ENCODE measurements at regions not wholly inside any gene's neighbourhood (a gene's known extent, or its start where the extent isn't known, plus 50 kb on each side); places are given as distances from the start of the nearest gene placed in this dataset.

DNA sequence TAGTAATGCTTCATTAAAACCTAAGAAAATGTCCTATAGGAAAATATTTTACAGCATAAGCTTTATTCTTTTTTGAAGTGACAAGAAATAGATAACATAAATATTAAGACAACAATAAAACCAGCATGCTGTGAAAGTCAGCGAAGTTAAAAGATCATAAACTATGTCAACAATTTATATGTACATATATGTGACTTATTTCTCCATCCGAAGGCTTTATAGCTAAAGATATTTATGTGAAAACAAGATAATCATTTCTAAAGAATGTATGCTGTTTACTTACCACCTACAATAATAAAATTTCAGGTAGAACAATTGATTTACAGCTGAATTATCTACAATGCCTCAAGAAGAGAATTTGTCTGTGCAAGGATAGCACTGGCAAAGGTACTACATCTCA lies 283.4 kb downstream of the CRPPA start:
- POLR2A ChIA-PET (ENCODE audit: unreplicated experiment): interaction anchor here (0.6 kb wide), 1 partner anchor 208 kb away, joined by 4 read pairs; no protein-coding TSS in a partner anchor
- H3K4me1 ChIP-seq (ENCODE audit: control insufficient read depth, insufficient read depth, low read length): no peaks in the 10 kb centered on the region
- in situ Hi-C loops (cut with MboI; ENCODE audit: low sequenced_read_pairs): no loop called here

More for the DNA sequence above, 283.4 kb downstream of the CRPPA start:
- Histone ChIP-seq H4K20me1 (ENCODE audit: insufficient read depth, low read length) (no peaks in the 10 kb centered on the region), H3K79me1 (ENCODE audit: low read depth in 1 of 2, low read length in 2 of 2) (no peaks in the 10 kb centered on the region), H3K4me2 (ENCODE audit: low read depth, low read length) (no peak overlapping the region), H3K56ac (ENCODE audit: extremely low read depth, insufficient read depth, low read length) (no peak overlapping the region), H2BK15ac (ENCODE audit: low read depth, low read length) (no peak overlapping the region), H2AK5ac (ENCODE audit: low read depth, low read length) (no peak overlapping the region), H2BK20ac (ENCODE audit: low read depth, low read length) (no peak overlapping the region), H3K23ac (ENCODE audit: low read depth, low read length) (no peak overlapping the region), H3K18ac (ENCODE audit: low read depth, low read length) (no peak overlapping the region), H2AK9ac (replicated peaks; ENCODE audit: low read depth, low read length, poor library complexity) (no peak overlapping the region), H4K91ac (ENCODE audit: insufficient read depth, low read depth, low read length) (no peak overlapping the region), H3K9me1 (ENCODE audit: insufficient read depth, low read length) (no peaks in the 10 kb centered on the region), H3K27ac (ENCODE audit: insufficient read depth, low read length) (no peak overlapping the region), H4K5ac (ENCODE audit: low read depth, low read length) (no peak overlapping the region), H3K9ac (ENCODE audit: low read depth, low read length) (no peak overlapping the region), H4K8ac (ENCODE audit: low read depth in 2 of 2, low read length in 2 of 2) (no peak overlapping the region), H3K36me3 (ENCODE audit: control insufficient read depth, insufficient read depth, low read length) (no peaks in the 10 kb centered on the region), H3K27me3 (ENCODE audit: control insufficient read depth, insufficient read depth, low read length) (no peaks in the 10 kb centered on the region), H3K14ac (replicated peaks; ENCODE audit: low read depth, low read length) (no peak overlapping the region), H3K4me3 (ENCODE audit: insufficient read depth, low read depth, low read length) (no peak overlapping the region), H2AFZ (replicated peaks; ENCODE audit: low read length, poor library complexity) (no peak overlapping the region), H2BK120ac (ENCODE audit: low read depth, low read length) (no peak overlapping the region), H2BK5ac (ENCODE audit: low read depth, low read length, poor library complexity, severe bottlenecking) (no peak overlapping the region), H3K4ac (ENCODE audit: low read depth, low read length) (no peak overlapping the region), H3K9me3 (ENCODE audit: control insufficient read depth, insufficient read depth, low read length) (no peaks in the 10 kb centered on the region)
- CTCF ChIA-PET: no interaction called here
- ATAC-seq (ENCODE audit: low read depth): no peak
- WGBS, 2 experiments (ENCODE audit: extremely low coverage in 2 of 2, insufficient read length in 1 of 2): no CpG with 5 or more reads among the region's 2 CpGs
- DNase-seq: no peak
- intact Hi-C loops (cut with micrococcal nuclease) (no loop called here), dilution Hi-C loops (cut with HindIII; ENCODE audit: low sequenced_read_pairs, unreplicated experiment) (no loop called here)
- no TSS peak for BruUV-seq (replicated peaks)
- no peak for TF ChIP-seq MAFK (IDR thresholded peaks at IDR 0.05; ENCODE audit: low read depth, low read length)
- no peak for TF ChIP-seq MXI1 (IDR thresholded peaks at IDR 0.05; ENCODE audit: borderline replicate concordance, low read depth, low read length)
- no peak for TF ChIP-seq CEBPB (IDR thresholded peaks at IDR 0.05; ENCODE audit: low read depth, low read length)
- TF ChIP-seq RFX5 (IDR thresholded peaks at IDR 0.05; ENCODE audit: low read depth, low read length): no peak
- TF ChIP-seq, protein P1, sequence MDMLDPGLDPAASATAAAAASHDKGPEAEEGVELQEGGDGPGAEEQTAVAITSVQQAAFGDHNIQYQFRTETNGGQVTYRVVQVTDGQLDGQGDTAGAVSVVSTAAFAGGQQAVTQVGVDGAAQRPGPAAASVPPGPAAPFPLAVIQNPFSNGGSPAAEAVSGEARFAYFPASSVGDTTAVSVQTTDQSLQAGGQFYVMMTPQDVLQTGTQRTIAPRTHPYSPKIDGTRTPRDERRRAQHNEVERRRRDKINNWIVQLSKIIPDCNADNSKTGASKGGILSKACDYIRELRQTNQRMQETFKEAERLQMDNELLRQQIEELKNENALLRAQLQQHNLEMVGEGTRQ (IDR thresholded peaks at IDR 0.05; ENCODE audit: low read depth, low read length): no peak
- TF ChIP-seq, protein P2, sequence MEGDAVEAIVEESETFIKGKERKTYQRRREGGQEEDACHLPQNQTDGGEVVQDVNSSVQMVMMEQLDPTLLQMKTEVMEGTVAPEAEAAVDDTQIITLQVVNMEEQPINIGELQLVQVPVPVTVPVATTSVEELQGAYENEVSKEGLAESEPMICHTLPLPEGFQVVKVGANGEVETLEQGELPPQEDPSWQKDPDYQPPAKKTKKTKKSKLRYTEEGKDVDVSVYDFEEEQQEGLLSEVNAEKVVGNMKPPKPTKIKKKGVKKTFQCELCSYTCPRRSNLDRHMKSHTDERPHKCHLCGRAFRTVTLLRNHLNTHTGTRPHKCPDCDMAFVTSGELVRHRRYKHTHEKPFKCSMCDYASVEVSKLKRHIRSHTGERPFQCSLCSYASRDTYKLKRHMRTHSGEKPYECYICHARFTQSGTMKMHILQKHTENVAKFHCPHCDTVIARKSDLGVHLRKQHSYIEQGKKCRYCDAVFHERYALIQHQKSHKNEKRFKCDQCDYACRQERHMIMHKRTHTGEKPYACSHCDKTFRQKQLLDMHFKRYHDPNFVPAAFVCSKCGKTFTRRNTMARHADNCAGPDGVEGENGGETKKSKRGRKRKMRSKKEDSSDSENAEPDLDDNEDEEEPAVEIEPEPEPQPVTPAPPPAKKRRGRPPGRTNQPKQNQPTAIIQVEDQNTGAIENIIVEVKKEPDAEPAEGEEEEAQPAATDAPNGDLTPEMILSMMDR (conservative IDR thresholded peaks at IDR 0.05; ENCODE audit: low read depth, low read length): no peak
- no peak for TF ChIP-seq CHD1 (IDR thresholded peaks at IDR 0.05; ENCODE audit: low read depth, low read length)
- no peak for TF ChIP-seq SMC3 (IDR thresholded peaks at IDR 0.05; ENCODE audit: low read depth, low read length)
- TF ChIP-seq MAZ (IDR thresholded peaks at IDR 0.05; ENCODE audit: borderline replicate concordance, low read depth, low read length): no peak
- TF ChIP-seq, protein P3, sequence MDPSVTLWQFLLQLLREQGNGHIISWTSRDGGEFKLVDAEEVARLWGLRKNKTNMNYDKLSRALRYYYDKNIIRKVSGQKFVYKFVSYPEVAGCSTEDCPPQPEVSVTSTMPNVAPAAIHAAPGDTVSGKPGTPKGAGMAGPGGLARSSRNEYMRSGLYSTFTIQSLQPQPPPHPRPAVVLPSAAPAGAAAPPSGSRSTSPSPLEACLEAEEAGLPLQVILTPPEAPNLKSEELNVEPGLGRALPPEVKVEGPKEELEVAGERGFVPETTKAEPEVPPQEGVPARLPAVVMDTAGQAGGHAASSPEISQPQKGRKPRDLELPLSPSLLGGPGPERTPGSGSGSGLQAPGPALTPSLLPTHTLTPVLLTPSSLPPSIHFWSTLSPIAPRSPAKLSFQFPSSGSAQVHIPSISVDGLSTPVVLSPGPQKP (IDR thresholded peaks at IDR 0.05; ENCODE audit: borderline replicate concordance, low read depth, low read length): no peak
